ENCODE measurements at regions not wholly inside any gene's neighbourhood (a gene's known extent, or its start where the extent isn't known, plus 50 kb on each side); places are given as distances from the start of the nearest gene placed in this dataset.
"Not testable (repeated sequence)": the region's sequence is repeated elsewhere in the genome, so short reads cannot be mapped to it uniquely, and the experiment has no call there.

DNA sequence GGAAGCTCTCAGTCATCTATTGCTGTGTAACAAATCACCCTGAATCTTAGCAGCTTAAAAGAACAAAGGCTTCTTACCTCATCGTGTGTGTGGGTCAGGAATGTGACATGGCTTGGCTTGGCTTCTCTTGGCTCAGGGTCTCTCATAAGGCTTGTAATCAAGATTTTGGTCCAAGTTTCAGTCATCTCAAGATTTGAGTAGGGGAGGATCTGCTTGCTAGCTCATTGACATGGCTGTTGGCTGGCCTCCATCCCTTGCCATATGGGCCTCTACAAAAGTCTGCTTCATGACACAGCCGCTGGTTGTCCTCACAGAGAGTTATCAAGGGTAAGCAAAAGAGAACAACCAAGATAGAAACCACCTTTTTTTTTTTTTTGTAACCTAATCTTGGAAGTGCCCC is 207.7 kb downstream of the PTPRC start:
- DNase-seq (ENCODE audit: low read depth in 1 of 2, low spot score in 2 of 2): no peak
- no peaks in the 10 kb centered on the region for H3K27me3 ChIP-seq (replicated peaks)
- no peaks in the 10 kb centered on the region for H3K9me3 ChIP-seq (replicated peaks)
- H3K27ac ChIP-seq: no peak overlapping the region
- no peak overlapping the region for H3K4me3 ChIP-seq
- H3K4me1 ChIP-seq (replicated peaks): no peaks in the 10 kb centered on the region
- H3K36me3 ChIP-seq: peaks cover 46% of the 10 kb centered on the region

DNA sequence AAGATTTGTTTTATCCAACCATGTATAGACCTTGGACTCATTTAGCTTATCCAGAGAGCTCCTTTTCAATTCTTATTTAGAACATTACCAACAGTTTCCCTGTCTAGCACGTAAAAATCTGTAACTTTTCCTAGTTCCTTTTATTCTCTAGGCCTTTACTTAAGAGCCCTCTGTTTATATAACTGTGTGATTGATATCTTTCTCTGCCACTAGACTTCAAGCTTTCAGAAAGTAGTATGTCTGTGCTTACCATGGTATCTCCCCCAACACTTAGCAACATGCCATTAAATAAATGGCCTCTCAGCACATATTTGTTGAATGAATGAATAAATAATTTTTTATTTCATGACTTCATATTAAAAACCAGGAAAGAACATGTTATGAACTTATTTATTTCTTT is 209.4 kb downstream of the PTPRC start:
- DNase-seq (ENCODE audit: low read depth in 1 of 2, low spot score in 2 of 2): no peak
- Histone ChIP-seq H3K4me3 (no peak overlapping the region), H3K27me3 (replicated peaks) (no peaks in the 10 kb centered on the region), H3K36me3 (peaks cover 46% of the 10 kb centered on the region), H3K9me3 (replicated peaks) (no peaks in the 10 kb centered on the region), H3K27ac (no peak overlapping the region), H3K4me1 (replicated peaks) (no peaks in the 10 kb centered on the region)

DNA sequence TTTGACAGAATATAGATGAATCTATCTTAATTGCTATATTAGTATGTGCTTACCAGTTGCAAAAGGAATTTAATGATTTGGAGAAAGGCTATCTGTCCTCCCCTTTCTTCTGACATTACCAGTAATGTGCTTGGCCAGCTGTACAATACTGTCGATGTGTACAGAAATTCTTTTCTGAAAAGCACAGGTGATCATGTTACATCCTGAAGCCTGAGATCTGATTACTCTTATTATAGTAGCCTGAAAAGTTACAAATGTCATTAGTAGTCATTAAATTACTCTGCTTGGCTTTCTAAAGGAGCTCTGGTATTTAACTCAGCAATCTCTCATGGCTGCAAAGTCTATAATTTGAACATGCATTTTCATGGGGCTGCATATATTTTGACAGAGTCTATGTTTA is 209.8 kb downstream of the PTPRC start:
- Histone ChIP-seq H3K36me3 (peaks cover 46% of the 10 kb centered on the region), H3K27me3 (replicated peaks) (no peaks in the 10 kb centered on the region), H3K9me3 (replicated peaks) (no peaks in the 10 kb centered on the region), H3K4me1 (replicated peaks) (no peaks in the 10 kb centered on the region), H3K27ac (no peak overlapping the region), H3K4me3 (no peak overlapping the region)
- no peak for DNase-seq (ENCODE audit: low read depth in 1 of 2, low spot score in 2 of 2)

DNA sequence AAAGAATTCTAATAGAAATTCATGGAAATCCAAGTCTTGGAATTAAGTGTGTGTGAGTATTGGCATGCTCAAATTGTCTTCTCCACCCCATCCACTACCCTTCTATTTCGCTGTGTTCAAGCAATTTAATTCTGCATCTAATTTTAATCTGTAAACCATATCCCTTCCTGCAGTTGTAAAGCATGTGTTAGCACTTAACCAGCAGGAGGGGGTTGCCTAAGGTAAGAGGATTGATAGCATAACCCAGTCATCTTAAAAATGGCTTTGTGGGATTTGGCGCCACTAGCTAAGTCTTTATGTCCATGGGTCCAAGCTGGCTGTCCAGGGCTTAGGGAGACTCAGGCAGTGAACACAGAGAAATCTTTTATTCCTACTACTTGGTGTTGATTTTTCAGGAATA is 210.3 kb downstream of the PTPRC start:
- Histone ChIP-seq H3K4me1 (replicated peaks) (no peaks in the 10 kb centered on the region), H3K27me3 (replicated peaks) (no peaks in the 10 kb centered on the region), H3K4me3 (no peak overlapping the region), H3K36me3 (peaks cover 46% of the 10 kb centered on the region), H3K27ac (no peak overlapping the region), H3K9me3 (replicated peaks) (no peaks in the 10 kb centered on the region)
- DNase-seq (ENCODE audit: low read depth in 1 of 2, low spot score in 2 of 2): no peak

DNA sequence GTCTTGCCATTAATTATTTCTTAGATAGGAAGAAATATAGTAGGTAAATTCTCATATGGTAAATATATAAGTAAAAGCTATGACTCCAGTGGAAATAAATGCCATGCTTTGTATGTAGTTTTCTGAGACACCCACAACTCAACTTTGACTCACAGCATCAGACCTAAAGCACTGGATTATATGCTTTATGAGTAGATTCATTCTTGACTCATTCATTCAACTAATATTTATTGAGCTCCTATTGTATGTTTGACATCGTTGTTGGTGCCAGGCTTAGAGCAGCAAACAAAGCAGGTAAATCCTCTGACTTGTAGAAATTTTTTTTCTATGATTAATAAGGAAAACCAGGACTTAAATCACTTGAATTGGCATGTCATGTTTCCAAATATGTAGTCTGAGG is 211.4 kb downstream of the PTPRC start:
- no peaks in the 10 kb centered on the region for H3K27me3 ChIP-seq (replicated peaks)
- H3K4me1 ChIP-seq (replicated peaks): no peaks in the 10 kb centered on the region
- DNase-seq (ENCODE audit: low read depth in 1 of 2, low spot score in 2 of 2): no peak
- no peaks in the 10 kb centered on the region for H3K9me3 ChIP-seq (replicated peaks)
- no peak overlapping the region for H3K27ac ChIP-seq
- peaks cover 43% of the 10 kb centered on the region for H3K36me3 ChIP-seq
- no peak overlapping the region for H3K4me3 ChIP-seq

DNA sequence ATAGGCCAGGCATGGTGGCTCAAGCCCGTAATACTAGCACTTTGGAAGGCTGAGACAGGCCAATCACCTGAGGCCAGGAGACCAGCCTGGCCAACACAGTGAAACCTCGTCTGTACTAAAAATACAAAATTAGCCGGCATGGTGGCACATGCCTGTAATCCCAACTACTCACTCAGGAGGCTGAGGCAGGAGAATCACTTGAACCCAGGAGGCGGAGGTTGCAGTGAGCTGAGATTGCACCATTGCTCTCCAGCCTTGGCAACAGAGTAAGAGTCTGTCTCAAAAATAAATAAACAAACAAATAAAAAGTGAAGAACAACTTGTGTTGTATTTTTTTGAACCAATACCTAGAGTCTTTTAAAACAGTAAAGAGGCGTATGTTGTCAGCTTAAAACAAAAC is 212.1 kb downstream of the PTPRC start:
- H3K9me3 ChIP-seq (replicated peaks); H3K27me3 ChIP-seq (replicated peaks); H3K4me1 ChIP-seq (replicated peaks); DNase-seq (ENCODE audit: low read depth in 1 of 2, low spot score in 2 of 2); H3K27ac ChIP-seq; H3K4me3 ChIP-seq: not testable (repeated sequence)
- H3K36me3 ChIP-seq: peaks cover 35% of the 10 kb centered on the region

DNA sequence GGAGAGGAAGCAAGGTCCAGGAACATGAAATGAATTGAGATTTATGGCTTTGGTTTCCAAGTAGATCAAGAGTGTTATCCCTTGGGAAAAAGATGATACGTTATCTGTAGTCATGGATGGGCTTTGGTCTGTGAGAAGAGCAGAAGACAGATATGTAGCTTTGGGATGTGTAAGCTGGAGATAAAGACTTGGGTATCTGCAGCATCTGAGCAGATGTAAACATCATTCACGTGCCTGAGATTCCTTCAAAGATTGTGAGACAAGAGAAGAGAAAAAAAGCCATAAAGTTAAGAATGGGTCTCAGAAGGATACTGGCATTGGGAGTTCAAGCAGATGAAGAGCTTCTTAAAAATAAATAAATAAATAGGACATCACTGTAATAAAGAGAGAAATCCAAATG is 217.8 kb downstream of the PTPRC start:
- Histone ChIP-seq H3K4me3 (no peak overlapping the region), H3K4me1 (replicated peaks) (no peaks in the 10 kb centered on the region), H3K27me3 (replicated peaks) (no peaks in the 10 kb centered on the region), H3K36me3 (peaks cover 19% of the 10 kb centered on the region), H3K27ac (no peak overlapping the region), H3K9me3 (replicated peaks) (no peaks in the 10 kb centered on the region)
- no peak for DNase-seq (ENCODE audit: low read depth in 1 of 2, low spot score in 2 of 2)

DNA sequence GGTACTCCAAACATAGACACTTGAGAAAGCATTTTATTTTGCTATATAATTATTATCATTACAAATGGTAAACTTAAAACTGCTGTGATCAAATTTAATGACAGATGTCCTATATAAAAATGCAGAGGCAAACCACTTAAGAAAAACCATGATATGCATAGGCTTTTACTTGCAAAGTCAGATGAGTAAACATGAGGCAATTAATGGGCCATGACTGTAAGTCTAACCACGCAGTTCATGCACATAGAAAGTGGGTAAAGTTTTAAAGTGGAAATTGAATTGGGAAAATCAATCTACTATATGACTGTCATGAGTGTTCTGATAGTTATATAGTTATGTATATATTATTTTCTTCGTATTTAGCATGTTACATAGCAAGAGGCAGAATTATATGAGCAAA is 219.2 kb downstream of the PTPRC start:
- H3K27ac ChIP-seq: no peak overlapping the region
- no peaks in the 10 kb centered on the region for H3K4me1 ChIP-seq (replicated peaks)
- no peak overlapping the region for H3K4me3 ChIP-seq
- no peaks in the 10 kb centered on the region for H3K27me3 ChIP-seq (replicated peaks)
- no peak for DNase-seq (ENCODE audit: low read depth in 1 of 2, low spot score in 2 of 2)
- H3K36me3 ChIP-seq: peaks cover 25% of the 10 kb centered on the region
- H3K9me3 ChIP-seq (replicated peaks): no peaks in the 10 kb centered on the region

DNA sequence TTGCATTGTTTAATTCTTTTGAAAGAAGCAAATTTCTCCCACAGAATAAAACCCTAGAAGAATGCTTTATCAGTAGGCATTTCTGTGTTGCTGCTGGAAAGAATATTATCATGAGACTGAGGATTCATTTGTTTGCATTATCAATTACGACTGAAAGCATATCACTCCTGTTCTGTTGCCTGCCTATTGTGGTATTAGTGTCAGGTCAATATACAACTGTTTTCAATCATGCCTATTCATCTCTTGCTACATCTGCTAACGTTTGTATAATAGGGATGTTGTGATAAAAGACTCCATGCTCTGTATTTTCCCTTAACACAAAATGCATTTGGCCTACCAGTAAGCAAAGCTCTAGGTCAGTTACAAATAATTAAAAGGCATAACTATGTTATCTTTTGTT is 221.5 kb downstream of the PTPRC start:
- Histone ChIP-seq H3K27ac (no peak overlapping the region), H3K9me3 (replicated peaks) (no peaks in the 10 kb centered on the region), H3K4me1 (replicated peaks) (no peaks in the 10 kb centered on the region), H3K36me3 (peaks cover 30% of the 10 kb centered on the region), H3K4me3 (no peak overlapping the region), H3K27me3 (replicated peaks) (no peaks in the 10 kb centered on the region)
- no peak for DNase-seq (ENCODE audit: low read depth in 1 of 2, low spot score in 2 of 2)

DNA sequence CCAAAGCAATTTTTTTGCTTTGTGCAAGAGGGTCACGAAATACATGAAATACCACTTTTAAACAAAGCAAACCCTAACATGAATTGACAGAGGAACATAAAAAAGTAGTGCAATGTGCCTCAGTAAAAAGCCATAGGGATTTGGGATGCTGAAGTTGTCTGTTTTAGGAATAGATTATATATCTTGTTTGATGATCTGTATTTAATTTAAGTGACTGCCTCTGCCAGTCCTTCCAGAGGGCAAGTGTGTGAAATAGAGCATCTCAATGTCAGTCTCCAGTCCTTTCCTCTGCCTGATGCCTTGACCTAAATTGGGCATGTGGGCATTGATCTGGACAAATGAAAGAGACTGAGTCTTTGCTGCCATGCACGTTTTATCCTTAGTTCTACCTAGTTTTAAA is 222.8 kb downstream of the PTPRC start:
- H3K27ac ChIP-seq: no peak overlapping the region

DNA sequence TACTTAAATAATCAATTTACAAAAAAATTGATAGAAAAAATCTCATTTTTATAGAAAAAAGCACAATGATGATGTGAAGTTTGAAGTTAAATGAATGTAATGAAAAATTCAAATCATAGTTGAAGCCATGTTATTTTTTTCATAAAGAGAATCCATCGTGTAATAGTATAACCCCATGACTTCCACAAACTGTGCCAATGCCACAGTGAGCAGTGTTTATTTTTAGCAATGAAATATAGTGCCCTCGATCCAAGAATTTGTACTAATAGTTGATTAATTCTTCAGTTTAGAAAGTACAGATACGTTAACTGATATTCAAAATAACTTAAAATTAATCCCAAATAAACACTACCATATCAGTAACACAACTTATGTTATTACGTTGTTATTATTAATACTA is 225.9 kb downstream of the PTPRC start:
- Histone ChIP-seq H3K36me3 (peaks cover 15% of the 10 kb centered on the region), H3K4me3 (no peak overlapping the region), H3K27me3 (replicated peaks) (no peaks in the 10 kb centered on the region), H3K4me1 (replicated peaks) (no peaks in the 10 kb centered on the region), H3K27ac (no peak overlapping the region), H3K9me3 (replicated peaks) (no peaks in the 10 kb centered on the region)
- DNase-seq (ENCODE audit: low read depth in 1 of 2, low spot score in 2 of 2): no peak

More for the DNA sequence above, 222.8 kb downstream of the PTPRC start:
- Histone ChIP-seq H3K4me1 (replicated peaks) (no peaks in the 10 kb centered on the region), H3K4me3 (no peak overlapping the region), H3K27me3 (replicated peaks) (no peaks in the 10 kb centered on the region), H3K9me3 (replicated peaks) (no peaks in the 10 kb centered on the region), H3K36me3 (peaks cover 30% of the 10 kb centered on the region)
- no peak for DNase-seq (ENCODE audit: low read depth in 1 of 2, low spot score in 2 of 2)

DNA sequence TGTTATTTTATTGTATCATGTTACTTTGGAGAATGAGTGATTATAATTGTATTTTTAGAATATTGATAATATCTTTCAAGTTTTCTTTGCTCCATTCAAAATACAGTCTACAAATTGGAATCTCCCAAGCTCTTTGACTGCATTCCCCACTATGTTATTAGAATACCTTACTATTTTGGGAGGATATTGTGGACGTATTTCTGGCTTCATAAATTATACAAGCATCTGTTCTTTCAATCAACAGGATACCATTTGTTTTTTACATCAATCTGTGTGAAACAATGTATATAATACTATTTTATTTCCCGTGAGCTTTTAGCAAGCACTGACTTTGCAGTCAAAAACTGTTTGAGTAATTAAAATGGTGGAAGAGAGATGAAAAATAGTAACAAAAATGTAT is 226.5 kb downstream of the PTPRC start:
- Histone ChIP-seq H3K9me3 (replicated peaks) (no peaks in the 10 kb centered on the region), H3K4me1 (replicated peaks) (no peaks in the 10 kb centered on the region), H3K27ac (no peak overlapping the region), H3K36me3 (peaks cover 15% of the 10 kb centered on the region), H3K4me3 (no peak overlapping the region), H3K27me3 (replicated peaks) (no peaks in the 10 kb centered on the region)
- DNase-seq (ENCODE audit: low read depth in 1 of 2, low spot score in 2 of 2): no peak

DNA sequence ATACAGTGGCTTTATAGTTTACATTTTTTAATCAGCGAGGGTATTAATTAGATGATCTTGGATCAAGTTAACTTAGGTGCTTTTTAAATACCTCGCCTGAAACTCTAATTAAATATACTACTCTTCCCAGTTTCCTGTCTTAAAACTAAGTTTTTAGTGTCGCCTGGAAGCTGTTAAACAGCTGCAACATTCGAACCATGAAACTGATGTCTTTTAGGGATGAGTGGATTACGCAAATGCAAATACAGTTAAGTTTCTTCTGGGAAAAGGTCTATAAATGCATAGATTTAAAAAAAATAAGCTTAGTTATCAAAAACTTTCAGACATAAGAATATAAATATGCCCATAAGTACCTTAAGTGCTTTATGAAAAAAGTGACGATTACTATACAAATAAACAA is 228.3 kb downstream of the PTPRC start:
- H3K36me3 ChIP-seq: peaks cover 23% of the 10 kb centered on the region
- no peak overlapping the region for H3K4me3 ChIP-seq
- H3K27ac ChIP-seq: no peak overlapping the region
- DNase-seq (ENCODE audit: low read depth in 1 of 2, low spot score in 2 of 2): no peak
- no peaks in the 10 kb centered on the region for H3K4me1 ChIP-seq (replicated peaks)
- no peaks in the 10 kb centered on the region for H3K27me3 ChIP-seq (replicated peaks)
- H3K9me3 ChIP-seq (replicated peaks): no peaks in the 10 kb centered on the region

DNA sequence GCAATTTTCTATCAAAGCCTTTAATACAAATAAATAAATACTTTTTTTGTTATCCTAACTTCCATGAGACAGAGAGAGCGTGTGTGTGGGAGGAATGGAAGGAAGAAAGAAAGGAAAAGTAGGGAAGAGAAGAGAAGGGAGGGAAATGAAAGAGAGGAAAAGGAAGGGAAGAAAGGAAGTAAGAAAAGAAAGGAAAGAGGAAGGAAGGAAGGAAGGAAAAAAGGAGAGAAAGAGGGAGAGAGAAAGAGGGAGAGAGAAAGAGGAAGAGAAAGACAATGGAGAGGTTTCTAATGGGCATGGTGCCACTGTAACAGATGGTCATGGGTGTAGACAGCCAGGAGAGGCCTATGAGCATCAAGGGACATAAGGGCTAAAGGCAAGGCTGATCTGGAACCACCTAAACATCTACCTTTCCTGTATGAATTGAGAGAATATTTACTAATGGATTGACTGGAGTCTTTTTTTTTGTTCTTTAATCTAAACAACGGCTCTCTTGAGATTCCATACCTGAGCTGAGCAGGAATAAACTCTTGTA is 234.9 kb downstream of the PTPRC start:
- peaks cover 26% of the 10 kb centered on the region for H3K36me3 ChIP-seq
- no peaks in the 10 kb centered on the region for H3K4me1 ChIP-seq (replicated peaks)
- H3K27me3 ChIP-seq (replicated peaks): no peaks in the 10 kb centered on the region
- no peak overlapping the region for H3K4me3 ChIP-seq
- no peak overlapping the region for H3K27ac ChIP-seq
- no peak for DNase-seq (ENCODE audit: low read depth in 1 of 2, low spot score in 2 of 2)
- no peaks in the 10 kb centered on the region for H3K9me3 ChIP-seq (replicated peaks)

DNA sequence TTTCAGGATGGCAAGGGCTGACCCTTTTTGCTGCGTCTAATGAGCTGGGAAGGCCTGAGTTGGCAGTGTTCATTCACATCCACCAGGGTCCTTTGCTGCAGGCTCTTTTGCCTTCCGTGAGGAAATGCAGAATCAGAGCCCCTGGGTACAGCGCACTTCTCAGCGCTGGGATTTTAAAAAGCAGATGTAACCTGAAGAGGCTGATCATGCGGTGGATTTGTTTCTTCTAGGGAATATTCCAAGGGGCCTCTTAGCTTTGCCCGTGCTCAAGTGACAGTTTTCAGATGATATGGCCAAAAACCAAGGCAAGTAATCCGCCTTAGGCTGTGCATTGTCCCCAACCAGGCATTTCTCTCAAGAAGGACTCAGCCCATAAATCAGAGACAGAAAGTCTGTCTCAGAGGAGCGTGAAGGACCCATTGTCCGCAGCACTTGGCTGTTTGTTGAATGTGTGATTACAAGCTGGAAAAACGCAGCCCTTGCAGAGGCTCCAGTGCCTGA is 237.6 kb downstream of the PTPRC start:
- H3K27ac ChIP-seq: no peak overlapping the region

More for the DNA sequence above, 237.6 kb downstream of the PTPRC start:
- H3K4me1 ChIP-seq (replicated peaks): peaks cover 19% of the 10 kb centered on the region
- H3K36me3 ChIP-seq: peaks cover 30% of the 10 kb centered on the region
- no peak overlapping the region for H3K4me3 ChIP-seq
- no peaks in the 10 kb centered on the region for H3K9me3 ChIP-seq (replicated peaks)
- no peaks in the 10 kb centered on the region for H3K27me3 ChIP-seq (replicated peaks)
- DNase-seq (ENCODE audit: low read depth in 1 of 2, low spot score in 2 of 2): no peak
